ENCODE measurements at regions not wholly inside any gene's neighbourhood (a gene's known extent, or its start where the extent isn't known, plus 50 kb on each side); places are given as distances from the start of the nearest gene placed in this dataset.

DNA sequence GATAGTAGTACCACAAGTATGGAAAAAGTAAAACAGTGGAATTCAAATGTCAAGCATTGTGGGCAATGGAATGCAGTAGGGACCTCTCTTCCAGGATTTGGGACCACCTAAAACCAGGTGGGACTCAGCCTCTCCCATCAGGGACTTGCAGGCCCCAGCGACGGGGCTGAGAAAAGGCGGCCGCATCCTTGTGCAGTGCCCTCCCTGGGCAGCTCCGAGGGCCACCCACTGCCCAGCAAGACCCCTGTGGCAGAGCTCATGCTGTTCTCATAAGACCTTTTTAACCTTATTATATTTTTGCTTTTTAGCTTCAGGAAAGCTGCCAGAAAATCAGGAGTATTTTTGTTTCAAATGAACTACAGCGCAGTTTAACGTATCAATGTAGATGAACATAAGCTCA lies 142.6 kb upstream of the RPS6KA2 start:
- TF ChIP-seq, protein P1, sequence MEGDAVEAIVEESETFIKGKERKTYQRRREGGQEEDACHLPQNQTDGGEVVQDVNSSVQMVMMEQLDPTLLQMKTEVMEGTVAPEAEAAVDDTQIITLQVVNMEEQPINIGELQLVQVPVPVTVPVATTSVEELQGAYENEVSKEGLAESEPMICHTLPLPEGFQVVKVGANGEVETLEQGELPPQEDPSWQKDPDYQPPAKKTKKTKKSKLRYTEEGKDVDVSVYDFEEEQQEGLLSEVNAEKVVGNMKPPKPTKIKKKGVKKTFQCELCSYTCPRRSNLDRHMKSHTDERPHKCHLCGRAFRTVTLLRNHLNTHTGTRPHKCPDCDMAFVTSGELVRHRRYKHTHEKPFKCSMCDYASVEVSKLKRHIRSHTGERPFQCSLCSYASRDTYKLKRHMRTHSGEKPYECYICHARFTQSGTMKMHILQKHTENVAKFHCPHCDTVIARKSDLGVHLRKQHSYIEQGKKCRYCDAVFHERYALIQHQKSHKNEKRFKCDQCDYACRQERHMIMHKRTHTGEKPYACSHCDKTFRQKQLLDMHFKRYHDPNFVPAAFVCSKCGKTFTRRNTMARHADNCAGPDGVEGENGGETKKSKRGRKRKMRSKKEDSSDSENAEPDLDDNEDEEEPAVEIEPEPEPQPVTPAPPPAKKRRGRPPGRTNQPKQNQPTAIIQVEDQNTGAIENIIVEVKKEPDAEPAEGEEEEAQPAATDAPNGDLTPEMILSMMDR (optimal IDR thresholded peaks at IDR 0.05 in 1 of 3, IDR thresholded peaks at IDR 0.05 in 1 of 3, conservative IDR thresholded peaks at IDR 0.05 in 1 of 3; ENCODE audit: extremely low read depth in 1 of 3, insufficient read depth in 2 of 3, low read length in 3 of 3) = no peak
- no peak for TF ChIP-seq EZH2 (IDR thresholded peaks at IDR 0.05; ENCODE audit: low read length)

Measured in keratinocyte (primary cell).